ENCODE measurements at regions not wholly inside any gene's neighbourhood (a gene's known extent, or its start where the extent isn't known, plus 50 kb on each side); places are given as distances from the start of the nearest gene placed in this dataset.
A peak's percentile ranks its signal among the peaks of the same experiment; 100 is the strongest.

GRCh38 chr12:87155621-87156020, 873.6 kb downstream of the C12orf50 start:
- Histone ChIP-seq H3K9me3 (peaks cover 0 to 5% (median 0%) of the 10 kb centered on the region in 8 donors), H3K36me3 (no peaks in the 10 kb centered on the region), H3K27me3 (replicated peaks in 1 of 7) (no peaks in the 10 kb centered on the region), H3K4me3 (no peak overlapping the region), H3K4me1 (no peaks in the 10 kb centered on the region), H3K27ac (no peak overlapping the region)
- TF ChIP-seq CTCF (IDR thresholded peaks at IDR 0.05 in 8 of 11, conservative IDR thresholded peaks at IDR 0.05 in 3 of 11) (no peak), POLR2AphosphoS5 (IDR thresholded peaks at IDR 0.05) (no peak), POLR2A (IDR thresholded peaks at IDR 0.05) (no peak)
- 67 to 87% (median 72%) methylated on average over 2 of the region's 2 CpGs for WGBS, 5 donors
- intact Hi-C loops (cut with DNase I; ENCODE audit: low total_unique reads): no loop called here
- no peak for DNase-seq

GRCh38 chr12:87152841-87153528, 876.2 kb downstream of the C12orf50 start:
- no peaks in the 10 kb centered on the region for H3K27me3 ChIP-seq (replicated peaks in 1 of 7)
- H3K9me3 ChIP-seq: peaks cover 0 to 5% (median 0%) of the 10 kb centered on the region in 8 donors
- intact Hi-C loops (cut with DNase I; ENCODE audit: low total_unique reads): no loop called here
- no peak for DNase-seq
- TF ChIP-seq POLR2A (IDR thresholded peaks at IDR 0.05) (no peak), CTCF (IDR thresholded peaks at IDR 0.05 in 8 of 11, conservative IDR thresholded peaks at IDR 0.05 in 3 of 11) (no peak)
- WGBS, 5 donors: 61 to 80% (median 63%) methylated on average over 1 of the region's 1 CpG
- H3K4me3 ChIP-seq: no peak overlapping the region
- H3K27ac ChIP-seq: no peak overlapping the region
- H3K4me1 ChIP-seq: no peaks in the 10 kb centered on the region
- no peaks in the 10 kb centered on the region for H3K36me3 ChIP-seq

GRCh38 chr12:87152075-87152474, 877.1 kb downstream of the C12orf50 start:
- intact Hi-C loops (cut with DNase I; ENCODE audit: low total_unique reads): no loop called here
- H3K9me3 ChIP-seq: peaks cover 0 to 5% (median 0%) of the 10 kb centered on the region in 8 donors
- 61 to 85% (median 73%) methylated on average over 2 of the region's 2 CpGs for WGBS, 5 donors
- H3K4me1 ChIP-seq: no peaks in the 10 kb centered on the region
- H3K4me3 ChIP-seq: no peak overlapping the region
- H3K36me3 ChIP-seq: no peaks in the 10 kb centered on the region
- no peak for DNase-seq
- H3K27me3 ChIP-seq (replicated peaks in 1 of 7): no peaks in the 10 kb centered on the region
- H3K27ac ChIP-seq: no peak overlapping the region
- TF ChIP-seq CTCF (IDR thresholded peaks at IDR 0.05 in 8 of 11, conservative IDR thresholded peaks at IDR 0.05 in 3 of 11): no peak
- TF ChIP-seq POLR2A (IDR thresholded peaks at IDR 0.05): no peak
- TF ChIP-seq POLR2AphosphoS5 (IDR thresholded peaks at IDR 0.05): no peak

- H3K9me3 ChIP-seq: peaks cover 0 to 5% (median 0%) of the 10 kb centered on the region in 8 donors
- H3K27me3 ChIP-seq (replicated peaks in 1 of 7): no peaks in the 10 kb centered on the region
- no peaks in the 10 kb centered on the region for H3K36me3 ChIP-seq
- TF ChIP-seq CTCF (IDR thresholded peaks at IDR 0.05 in 8 of 11, conservative IDR thresholded peaks at IDR 0.05 in 3 of 11) (no peak), POLR2A (IDR thresholded peaks at IDR 0.05) (no peak), POLR2AphosphoS5 (IDR thresholded peaks at IDR 0.05) (no peak)
- H3K4me3 ChIP-seq: no peak overlapping the region
- H3K27ac ChIP-seq: no peak overlapping the region
- 59 to 75% (median 69%) methylated on average over 2 of the region's 2 CpGs for WGBS, 5 donors
- peak; percentile 13 for DNase-seq
- H3K4me1 ChIP-seq: no peaks in the 10 kb centered on the region
- intact Hi-C loops (cut with DNase I; ENCODE audit: low total_unique reads): no loop called here
These were observed 878.1 kb downstream of the C12orf50 start for GRCh38 chr12:87150969-87151662.
